GM21526 (cell line): ENCODE measurements at regions not wholly inside any gene's neighbourhood (a gene's known extent, or its start where the extent isn't known, plus 50 kb on each side); places are given as distances from the start of the nearest gene placed in this dataset.
A peak's percentile ranks its signal among the peaks of the same experiment; 100 is the strongest.

Source experiments
- ATAC-seq: cut with Tn5 transposase; IDR thresholded peaks from one replicate; pipeline ENCODE4 v1.9.1; 2021; ENCODE audit warnings: moderate library complexity; ENCODE audit not compliant: unreplicated experiment, low FRiP score

DNA sequence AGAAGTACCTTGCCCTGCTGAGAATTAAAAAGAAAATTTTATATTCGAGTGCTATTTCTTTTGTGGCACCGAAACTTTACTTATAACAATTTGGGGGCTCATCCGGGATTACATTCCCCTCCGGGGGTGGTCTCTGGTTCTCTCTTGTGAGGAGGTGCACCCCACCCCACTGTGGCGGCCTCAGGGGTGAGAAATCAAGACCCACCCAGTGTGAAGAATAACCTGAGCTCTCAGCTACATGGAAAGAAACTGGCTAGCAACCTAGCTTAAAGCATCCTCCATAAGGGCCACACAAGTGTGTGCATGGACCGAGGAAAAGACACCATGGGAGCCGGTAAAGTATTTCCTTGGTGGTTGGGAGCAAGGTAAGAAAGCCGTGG, 50.9 kb upstream of the ANKRD10 start:
- no peak for ATAC-seq

DNA sequence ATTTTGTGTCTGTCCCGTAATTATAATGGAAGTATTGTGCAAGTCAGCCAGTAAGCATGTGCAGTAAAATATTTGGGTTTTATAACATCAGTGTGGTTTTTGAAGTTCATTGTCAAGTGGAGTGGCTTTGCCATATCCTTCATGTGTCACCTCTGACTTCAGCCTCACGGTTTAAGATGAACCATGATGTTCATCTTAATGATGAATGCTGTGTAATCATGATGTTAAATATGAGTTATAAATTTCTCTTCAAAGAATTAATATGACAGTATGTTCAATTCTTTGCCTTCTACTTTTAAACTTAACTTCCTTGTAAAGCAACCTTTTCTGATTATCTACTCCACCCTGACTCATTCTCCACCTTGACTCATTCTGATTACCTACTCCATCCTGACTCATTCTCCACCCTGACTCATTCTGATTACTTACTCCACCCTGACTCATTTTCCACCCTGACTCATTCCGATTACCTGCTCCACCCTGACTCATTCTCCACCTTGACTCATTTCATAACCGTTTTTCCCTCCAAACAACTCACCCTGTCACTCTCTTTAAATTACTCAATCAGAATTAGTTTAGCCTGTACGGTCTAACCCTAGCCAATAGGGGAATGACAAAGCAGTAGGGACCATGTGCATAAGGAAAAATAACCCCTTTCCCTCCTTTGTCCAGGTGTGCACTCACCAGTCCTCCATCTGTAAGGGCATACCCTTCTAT, 50.3 kb upstream of the ANKRD10 start:
- ATAC-seq = peak; percentile 95
